WTC11 (cell line): ENCODE measurements at regions not wholly inside any gene's neighbourhood (a gene's known extent, or its start where the extent isn't known, plus 50 kb on each side); places are given as distances from the start of the nearest gene placed in this dataset.

ENCODE experiments used
- CTCF ChIP-seq: fragments of 200-600 bp; IDR thresholded peaks from 2 replicates; pipeline ENCODE4 v1.8.0; 2022; ENCODE audit warnings: antibody characterized with exemption
- IRF2 ChIP-seq: sonication (generic); formaldehyde crosslinking; IDR thresholded peaks from 2 replicates; pipeline ENCODE4 v1.8.0; 2022; ENCODE audit warnings: low read depth, missing genetic modification reagents, borderline replicate concordance
- MXD4 ChIP-seq: fragments of 250-450 bp; sonication (Bioruptor Pico); IDR thresholded peaks from 2 replicates; pipeline ENCODE4 v1.8.0; 2021; ENCODE audit warnings: mild to moderate bottlenecking, moderate library complexity, borderline replicate concordance
- NR3C1 ChIP-seq: sonication (generic); formaldehyde crosslinking; conservative IDR thresholded peaks from 2 replicates; pipeline ENCODE4 v1.8.1; 2023; ENCODE audit warnings: low read depth, mild to moderate bottlenecking, missing genetic modification reagents

DNA sequence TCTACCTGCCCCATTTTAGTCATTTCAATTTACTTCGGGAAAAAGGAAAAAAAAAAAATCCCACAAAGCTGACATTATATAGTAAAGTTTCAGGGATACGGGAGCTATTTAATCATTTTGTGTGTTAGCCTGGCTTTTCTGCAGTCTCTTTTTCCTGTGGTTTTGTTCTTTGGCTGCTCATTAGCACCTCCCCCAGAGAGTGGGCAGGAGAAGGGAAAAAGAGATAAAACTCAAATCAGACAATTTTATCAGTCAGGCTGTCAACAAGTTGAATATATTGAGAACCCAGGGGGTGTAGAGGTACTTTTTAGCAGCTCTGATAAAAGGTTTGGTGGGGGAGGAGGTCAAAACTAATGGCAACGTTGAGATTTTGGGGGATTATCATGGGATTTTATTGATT is 559.0 kb upstream of the PSMD7 start:
- no peak for TF ChIP-seq IRF2 (CRISPR knock-in tag)
- no peak for TF ChIP-seq NR3C1 (CRISPR knock-in tag)
- TF ChIP-seq MXD4 (CRISPR knock-in tag), result no peak
- TF ChIP-seq CTCF, result no peak
